ENCODE measurements at regions not wholly inside any gene's neighbourhood (a gene's known extent, or its start where the extent isn't known, plus 50 kb on each side); places are given as distances from the start of the nearest gene placed in this dataset.
A peak's percentile ranks its signal among the peaks of the same experiment; 100 is the strongest.

DNA sequence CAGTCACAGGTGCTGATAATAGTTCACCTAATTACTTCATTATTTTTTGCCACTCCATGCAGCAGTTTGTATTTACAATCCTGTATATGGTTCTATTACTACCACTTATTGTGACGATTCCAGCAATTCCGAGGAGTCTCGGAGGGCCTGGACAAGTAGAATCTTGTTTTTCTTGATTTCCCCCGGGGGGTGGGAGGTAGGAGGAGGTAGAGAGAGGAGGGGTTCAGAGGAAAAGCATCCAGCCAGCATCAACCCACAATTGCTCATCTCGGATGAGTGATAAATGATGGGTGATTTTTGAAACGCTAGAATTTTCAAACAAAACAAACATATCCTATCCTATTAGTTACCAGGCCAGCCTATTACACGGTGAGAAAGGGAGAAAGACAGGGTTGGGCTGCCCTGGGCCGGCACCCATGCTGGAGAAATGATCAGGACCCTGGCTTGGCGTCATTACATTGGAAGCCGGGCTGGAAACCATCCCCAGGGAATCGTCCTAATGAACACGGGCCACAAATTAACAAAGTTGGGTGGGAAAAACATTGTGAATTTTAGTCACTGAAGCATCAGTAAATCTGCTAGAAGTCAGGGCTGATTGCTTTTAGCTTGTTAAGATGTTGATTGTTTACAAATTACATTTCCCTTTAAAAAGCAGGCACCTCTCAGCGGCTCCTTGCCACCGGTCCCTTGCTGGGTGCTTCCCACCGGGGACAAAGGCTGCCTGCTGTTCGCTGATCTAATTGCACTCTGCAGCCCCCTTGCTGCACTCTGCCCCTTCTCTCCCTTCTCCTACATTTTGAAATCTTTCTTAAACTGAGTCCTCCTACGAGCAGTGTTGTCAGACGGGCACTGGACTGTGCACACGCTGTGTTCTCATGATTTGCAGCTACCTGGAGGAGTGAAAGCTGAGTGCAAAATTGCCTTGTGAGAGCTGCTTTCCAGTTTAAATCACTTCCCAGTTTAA, 95.5 kb downstream of the FAM204A start:
- TF ChIP-seq, protein P1, sequence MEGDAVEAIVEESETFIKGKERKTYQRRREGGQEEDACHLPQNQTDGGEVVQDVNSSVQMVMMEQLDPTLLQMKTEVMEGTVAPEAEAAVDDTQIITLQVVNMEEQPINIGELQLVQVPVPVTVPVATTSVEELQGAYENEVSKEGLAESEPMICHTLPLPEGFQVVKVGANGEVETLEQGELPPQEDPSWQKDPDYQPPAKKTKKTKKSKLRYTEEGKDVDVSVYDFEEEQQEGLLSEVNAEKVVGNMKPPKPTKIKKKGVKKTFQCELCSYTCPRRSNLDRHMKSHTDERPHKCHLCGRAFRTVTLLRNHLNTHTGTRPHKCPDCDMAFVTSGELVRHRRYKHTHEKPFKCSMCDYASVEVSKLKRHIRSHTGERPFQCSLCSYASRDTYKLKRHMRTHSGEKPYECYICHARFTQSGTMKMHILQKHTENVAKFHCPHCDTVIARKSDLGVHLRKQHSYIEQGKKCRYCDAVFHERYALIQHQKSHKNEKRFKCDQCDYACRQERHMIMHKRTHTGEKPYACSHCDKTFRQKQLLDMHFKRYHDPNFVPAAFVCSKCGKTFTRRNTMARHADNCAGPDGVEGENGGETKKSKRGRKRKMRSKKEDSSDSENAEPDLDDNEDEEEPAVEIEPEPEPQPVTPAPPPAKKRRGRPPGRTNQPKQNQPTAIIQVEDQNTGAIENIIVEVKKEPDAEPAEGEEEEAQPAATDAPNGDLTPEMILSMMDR (IDR thresholded peaks at IDR 0.05; ENCODE audit: borderline replicate concordance, insufficient read depth, low read depth, low read length) = no peak
- H3K4me3 ChIP-seq (ENCODE audit: low read depth, low read length) = no peak overlapping the region

DNA sequence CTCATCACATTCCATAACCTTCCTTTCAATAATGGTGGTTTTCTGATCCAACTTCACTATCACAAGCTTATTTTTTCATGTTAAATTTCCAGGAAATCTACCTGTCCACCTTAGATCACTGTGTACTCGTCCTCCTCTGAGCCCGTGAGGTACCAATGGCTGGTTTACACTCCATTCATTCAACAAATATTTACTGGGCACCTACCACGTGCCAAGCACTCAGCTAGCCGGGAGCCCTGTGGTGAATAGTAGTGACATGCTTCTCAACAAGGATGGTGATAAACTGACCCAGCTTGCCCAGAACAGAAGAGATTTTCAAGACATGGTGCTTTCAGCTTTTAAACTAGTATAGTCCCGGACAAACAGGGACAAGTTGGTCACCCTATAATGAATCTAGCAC, 98.2 kb downstream of the FAM204A start:
- no peak overlapping the region for H3K4me3 ChIP-seq (ENCODE audit: low read depth, low read length)
- TF ChIP-seq, protein P1 (IDR thresholded peaks at IDR 0.05; ENCODE audit: borderline replicate concordance, insufficient read depth, low read depth, low read length) = no peak

DNA sequence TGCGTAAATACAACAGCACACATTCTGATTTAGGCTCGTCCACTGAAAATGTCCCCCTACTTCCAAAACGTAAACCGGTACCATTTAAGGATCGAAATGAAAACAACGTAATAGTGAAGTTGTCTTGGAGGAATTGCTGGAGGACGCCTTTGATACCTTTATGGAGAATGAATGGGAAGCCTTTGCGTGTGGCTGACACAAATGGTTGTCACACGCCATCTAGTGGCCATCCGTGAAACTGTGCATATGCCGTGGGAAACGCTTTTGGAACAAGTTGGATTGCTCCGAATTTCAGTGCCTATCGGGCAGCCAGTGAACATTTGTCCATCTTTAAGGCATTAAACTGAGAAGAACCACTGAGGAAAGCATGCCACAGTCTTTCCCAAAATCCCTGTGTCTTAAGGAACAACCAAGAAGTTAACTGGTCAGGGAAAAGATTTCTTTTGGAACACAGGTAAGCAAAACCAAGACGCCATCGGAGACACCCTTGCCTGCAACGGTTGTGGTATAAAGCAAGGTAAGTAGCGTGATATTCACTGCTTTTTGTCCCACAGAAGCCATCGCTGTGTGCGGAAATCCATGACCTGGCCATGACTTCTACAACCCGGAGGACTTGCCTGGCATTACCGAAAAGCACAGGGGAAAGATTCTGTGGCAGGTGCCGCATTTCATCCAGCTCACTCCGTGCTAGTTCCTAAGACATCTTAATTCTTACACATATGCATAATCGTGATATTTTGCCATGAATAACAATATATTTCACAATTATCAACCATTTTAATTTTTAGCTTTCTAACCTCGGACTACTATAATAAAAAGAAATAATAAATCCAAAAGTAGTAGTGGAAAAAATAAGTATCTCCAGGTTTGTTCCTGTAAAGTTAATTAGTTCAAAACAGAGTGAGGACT, 100.6 kb downstream of the FAM204A start:
- TF ChIP-seq, protein P1 (IDR thresholded peaks at IDR 0.05; ENCODE audit: borderline replicate concordance, insufficient read depth, low read depth, low read length) = peak; percentile 84
- H3K4me3 ChIP-seq (ENCODE audit: low read depth, low read length) = no peak overlapping the region

DNA sequence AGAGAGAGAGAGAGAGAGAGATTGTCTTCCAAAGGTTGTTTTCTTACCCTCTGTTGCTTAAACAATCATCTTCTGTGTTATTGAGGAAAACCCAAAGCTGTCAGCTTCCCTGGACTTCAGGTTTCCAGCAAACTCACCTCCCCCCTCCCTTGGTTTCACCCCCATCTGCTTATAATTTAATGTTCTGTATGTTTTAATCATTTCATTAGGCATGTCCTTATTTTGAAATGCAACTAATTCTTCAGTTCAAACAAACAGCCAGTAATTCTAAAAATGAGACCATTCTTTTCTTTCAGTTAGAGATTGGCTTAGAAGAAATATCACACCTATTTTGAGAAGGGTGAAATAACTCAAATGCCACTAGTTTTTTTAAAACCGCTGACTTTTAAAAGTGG, 102.9 kb downstream of the FAM204A start:
- TF ChIP-seq, protein P1 (IDR thresholded peaks at IDR 0.05; ENCODE audit: borderline replicate concordance, insufficient read depth, low read depth, low read length) = no peak
- no peak overlapping the region for H3K4me3 ChIP-seq (ENCODE audit: low read depth, low read length)

DNA sequence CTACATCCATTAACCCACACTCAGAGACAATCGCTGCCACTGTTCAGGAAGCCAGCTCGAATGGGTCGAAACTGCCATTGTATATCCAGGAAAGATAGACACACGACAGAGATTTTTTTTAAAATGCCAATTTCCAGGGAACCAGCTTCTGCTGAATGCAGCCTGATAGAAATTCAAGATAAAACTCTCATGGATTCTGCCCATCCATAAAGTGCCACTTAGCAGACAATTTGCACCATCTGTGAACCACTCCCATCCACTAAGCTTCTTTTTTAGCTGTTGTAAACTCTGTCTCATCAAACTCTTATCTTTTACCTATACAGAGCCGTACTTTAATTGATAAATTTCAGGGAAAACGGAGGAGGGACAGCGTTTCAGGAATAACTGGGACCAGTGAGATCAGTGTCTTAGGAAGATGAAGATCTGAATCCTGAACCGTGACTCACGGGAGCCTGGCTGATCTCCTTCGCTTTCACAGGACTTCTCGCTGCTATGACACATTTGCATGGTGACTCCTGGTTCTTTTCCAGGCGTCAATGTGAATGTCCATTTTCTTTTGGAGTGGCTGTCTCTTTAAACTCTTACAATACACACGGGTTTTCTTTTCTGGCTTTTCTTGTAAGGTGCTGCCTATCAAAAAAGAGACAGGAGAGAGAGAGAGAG, 103.4 kb downstream of the FAM204A start:
- TF ChIP-seq, protein P1 (IDR thresholded peaks at IDR 0.05; ENCODE audit: borderline replicate concordance, insufficient read depth, low read depth, low read length) = no peak
- no peak overlapping the region for H3K4me3 ChIP-seq (ENCODE audit: low read depth, low read length)

DNA sequence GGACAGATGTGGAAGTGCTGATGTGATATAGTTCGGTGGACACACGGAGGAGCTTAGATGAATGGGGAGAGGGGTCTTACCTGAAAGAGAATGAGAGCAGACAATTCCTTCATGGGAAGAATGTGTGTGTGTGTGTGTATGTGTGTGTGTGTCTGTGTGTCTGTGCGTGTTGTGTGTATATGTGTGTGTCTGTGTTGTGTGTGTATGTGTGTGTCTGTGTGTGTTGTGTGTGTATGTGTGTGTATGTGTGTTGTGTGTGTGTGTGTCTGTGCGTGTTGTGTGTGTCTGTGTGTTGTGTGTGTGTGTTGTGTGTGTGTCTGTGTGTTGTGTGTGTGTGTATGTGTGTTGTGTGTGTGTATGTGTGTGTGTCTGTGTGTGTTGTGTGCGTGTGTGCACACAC, 104.2 kb downstream of the FAM204A start:
- no peak overlapping the region for H3K4me3 ChIP-seq (ENCODE audit: low read depth, low read length)
- TF ChIP-seq, protein P1 (IDR thresholded peaks at IDR 0.05; ENCODE audit: borderline replicate concordance, insufficient read depth, low read depth, low read length) = no peak

Data from GM12875 (cell line).